Smooth muscle cell (in vitro differentiated cells): ENCODE measurements at regions not wholly inside any gene's neighbourhood (a gene's known extent, or its start where the extent isn't known, plus 50 kb on each side); places are given as distances from the start of the nearest gene placed in this dataset.
"Not testable (repeated sequence)": the region's sequence is repeated elsewhere in the genome, so short reads cannot be mapped to it uniquely, and the experiment has no call there.

Experiments
- DNase-seq: peaks from one replicate; lab custom pipeline; 2025; ENCODE audit not compliant: unreplicated experiment; lab: John Stamatoyannopoulos, UW
- H2AFZ ChIP-seq: fragments of 200-600 bp; sonication (generic); 2 replicates; pipeline ENCODE4 v1.6.0; 2016; ENCODE audit warnings: antibody characterized with exemption, low read depth, mild to moderate bottlenecking
- H3F3A ChIP-seq: fragments of 200-600 bp; sonication (generic); 2 replicates; pipeline ENCODE4 v1.6.0; 2017; ENCODE audit warnings: antibody characterized with exemption, low read depth
- H3K27ac ChIP-seq: fragments of 200-600 bp; sonication (generic); 2 replicates; pipeline ENCODE4 v1.5.1; 2016; ENCODE audit warnings: low read depth, mild to moderate bottlenecking
- H3K27me3 ChIP-seq: fragments of 200-600 bp; sonication (generic); 2 replicates; pipeline ENCODE4 v1.6.1; 2016; ENCODE audit warnings: low read depth, mild to moderate bottlenecking
- H3K36me3 ChIP-seq: fragments of 200-600 bp; sonication (generic); 2 replicates; pipeline ENCODE4 v1.5.1; 2016; ENCODE audit warnings: low read depth
- H3K4me1 ChIP-seq: fragments of 200-600 bp; sonication (generic); 2 replicates; pipeline ENCODE4 v1.5.1; 2016; ENCODE audit warnings: low read depth
- H3K4me2 ChIP-seq: fragments of 200-600 bp; sonication (generic); 2 replicates; pipeline ENCODE4 v1.6.0; 2016; ENCODE audit warnings: mild to moderate bottlenecking
- H3K4me3 ChIP-seq: fragments of 200-600 bp; sonication (generic); 2 replicates; pipeline ENCODE4 v1.5.1; 2016; ENCODE audit warnings: mild to moderate bottlenecking
- H3K79me2 ChIP-seq: fragments of 200-600 bp; sonication (generic); 2 replicates; pipeline ENCODE4 v1.6.0; 2016; ENCODE audit warnings: low read depth, mild to moderate bottlenecking
- H3K9ac ChIP-seq: fragments of 200-600 bp; sonication (generic); 2 replicates; pipeline ENCODE4 v1.6.0; 2016; ENCODE audit warnings: low read depth
- H3K9me3 ChIP-seq: fragments of 200-600 bp; sonication (generic); replicated peaks from 2 replicates; pipeline ENCODE4 v1.5.1; 2016; ENCODE audit warnings: low read depth
- H4K20me1 ChIP-seq: fragments of 200-600 bp; sonication (generic); 2 replicates; pipeline ENCODE4 v1.6.0; 2016; ENCODE audit warnings: low read depth
- WGBS: methylation state at CpG from one replicate; pipeline ENCODE4 v1.1.7; 2016; ENCODE audit warnings: low lambda C conversion rate; 5-methylcytosine and 5-hydroxymethylcytosine counted together
- TF ChIP-seq, protein P1 (sequence below): fragments of 200-600 bp; sonication (generic); IDR thresholded peaks from 2 replicates; pipeline ENCODE4 v1.5.1; 2017; ENCODE audit warnings: borderline replicate concordance, mild to moderate bottlenecking, antibody characterized with exemption; ENCODE audit not compliant: insufficient read depth, poor library complexity, severe bottlenecking

DNA sequence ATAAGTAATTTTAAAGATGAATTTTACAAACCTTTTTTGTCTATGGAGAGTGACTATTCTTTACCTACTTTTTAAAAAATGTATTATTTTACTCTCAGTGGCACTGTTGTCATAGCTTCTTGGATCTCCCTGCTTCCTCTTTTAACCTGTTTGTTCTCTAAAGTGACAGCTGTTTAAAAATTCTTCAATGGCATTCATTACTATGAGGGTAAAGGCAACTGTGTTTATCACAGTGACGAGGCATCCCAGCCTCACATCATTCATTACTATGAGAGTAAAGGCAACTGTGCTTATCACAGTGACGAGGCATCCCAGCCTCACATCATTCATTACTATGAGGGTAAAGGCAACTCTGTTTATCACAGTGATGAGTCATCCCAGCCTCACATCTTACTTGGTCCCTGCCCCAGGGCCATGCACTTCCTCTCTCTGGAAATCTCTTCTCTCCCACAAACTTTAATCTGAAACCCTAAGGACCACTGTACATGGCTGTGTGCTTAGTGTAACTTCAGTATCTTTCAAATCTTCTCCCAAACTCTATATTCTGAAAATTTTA is 101.7 kb upstream of the ZNF717 start:
- H3F3A ChIP-seq, result no peaks in the 10 kb centered on the region
- H3K4me2 ChIP-seq, result no peak overlapping the region
- no peaks in the 10 kb centered on the region for H3K36me3 ChIP-seq
- TF ChIP-seq, protein P1, sequence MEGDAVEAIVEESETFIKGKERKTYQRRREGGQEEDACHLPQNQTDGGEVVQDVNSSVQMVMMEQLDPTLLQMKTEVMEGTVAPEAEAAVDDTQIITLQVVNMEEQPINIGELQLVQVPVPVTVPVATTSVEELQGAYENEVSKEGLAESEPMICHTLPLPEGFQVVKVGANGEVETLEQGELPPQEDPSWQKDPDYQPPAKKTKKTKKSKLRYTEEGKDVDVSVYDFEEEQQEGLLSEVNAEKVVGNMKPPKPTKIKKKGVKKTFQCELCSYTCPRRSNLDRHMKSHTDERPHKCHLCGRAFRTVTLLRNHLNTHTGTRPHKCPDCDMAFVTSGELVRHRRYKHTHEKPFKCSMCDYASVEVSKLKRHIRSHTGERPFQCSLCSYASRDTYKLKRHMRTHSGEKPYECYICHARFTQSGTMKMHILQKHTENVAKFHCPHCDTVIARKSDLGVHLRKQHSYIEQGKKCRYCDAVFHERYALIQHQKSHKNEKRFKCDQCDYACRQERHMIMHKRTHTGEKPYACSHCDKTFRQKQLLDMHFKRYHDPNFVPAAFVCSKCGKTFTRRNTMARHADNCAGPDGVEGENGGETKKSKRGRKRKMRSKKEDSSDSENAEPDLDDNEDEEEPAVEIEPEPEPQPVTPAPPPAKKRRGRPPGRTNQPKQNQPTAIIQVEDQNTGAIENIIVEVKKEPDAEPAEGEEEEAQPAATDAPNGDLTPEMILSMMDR, result no peak
- no peak for DNase-seq
- H3K4me1 ChIP-seq, result no peaks in the 10 kb centered on the region
- no peak overlapping the region for H3K9ac ChIP-seq
- H4K20me1 ChIP-seq, result no peaks in the 10 kb centered on the region
- H3K27me3 ChIP-seq, result no peaks in the 10 kb centered on the region
- 26% methylated on average over 2 of the region's 2 CpGs for WGBS
- no peaks in the 10 kb centered on the region for H3K9me3 ChIP-seq
- no peak overlapping the region for H3K27ac ChIP-seq
- no peak overlapping the region for H3K4me3 ChIP-seq
- no peaks in the 10 kb centered on the region for H3K79me2 ChIP-seq
- no peak overlapping the region for H2AFZ ChIP-seq

DNA sequence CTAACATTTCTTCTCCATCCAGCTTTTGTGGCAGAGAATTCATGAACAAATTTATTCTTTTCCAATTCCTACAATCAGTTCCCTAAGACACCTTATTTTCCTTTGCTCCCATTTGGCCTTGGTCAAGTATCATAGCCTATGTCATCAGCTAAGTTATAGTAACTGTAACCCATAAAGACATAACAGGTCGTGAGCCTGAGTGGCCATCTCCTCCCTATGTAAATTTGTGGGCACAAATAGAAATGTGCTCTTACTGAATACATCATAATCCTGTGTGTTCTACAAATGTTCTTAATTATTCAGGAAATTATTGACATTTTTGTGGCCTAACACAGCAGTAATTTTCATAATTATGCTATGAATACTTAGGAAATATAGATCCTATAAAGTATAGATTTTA is 108.9 kb upstream of the ZNF717 start:
- Histone ChIP-seq H3K79me2 (no peaks in the 10 kb centered on the region), H3K27ac (no peak overlapping the region), H3F3A (no peaks in the 10 kb centered on the region), H3K4me3 (no peak overlapping the region), H3K4me2 (no peak overlapping the region), H2AFZ (no peak overlapping the region), H3K9me3 (no peaks in the 10 kb centered on the region), H3K4me1 (no peaks in the 10 kb centered on the region), H3K36me3 (no peaks in the 10 kb centered on the region), H4K20me1 (no peaks in the 10 kb centered on the region), H3K27me3 (no peaks in the 10 kb centered on the region), H3K9ac (no peak overlapping the region)
- DNase-seq, result no peak
- TF ChIP-seq, protein P1, result no peak
- WGBS, result 70% methylated on average over 1 of the region's 1 CpG

DNA sequence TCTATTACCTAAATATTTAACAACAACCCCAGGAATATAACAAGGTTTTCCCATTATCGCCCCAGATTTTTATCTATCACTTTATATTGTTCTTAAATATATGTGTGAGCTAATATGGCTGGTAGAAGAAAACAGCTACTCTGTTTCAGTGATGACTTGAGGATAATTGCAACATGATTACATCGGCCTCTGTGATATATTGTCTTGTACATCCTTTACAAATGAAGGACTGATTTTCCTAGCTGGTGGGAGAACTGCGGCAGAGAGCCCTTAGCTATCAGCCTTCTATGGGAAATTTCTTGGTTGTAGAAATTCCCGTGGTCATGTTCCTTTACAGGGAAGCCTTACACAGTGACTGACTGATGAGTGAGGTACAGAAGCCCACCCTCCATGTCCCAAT is 110.9 kb upstream of the ZNF717 start:
- no peaks in the 10 kb centered on the region for H3F3A ChIP-seq
- no peak for DNase-seq
- WGBS, result 96% methylated on average over 4 of the region's 4 CpGs
- H3K9me3 ChIP-seq, result no peaks in the 10 kb centered on the region
- H3K27ac ChIP-seq, result no peak overlapping the region
- no peak overlapping the region for H2AFZ ChIP-seq
- H3K4me1 ChIP-seq, result no peaks in the 10 kb centered on the region
- no peak overlapping the region for H3K9ac ChIP-seq
- H3K36me3 ChIP-seq, result no peaks in the 10 kb centered on the region
- no peaks in the 10 kb centered on the region for H4K20me1 ChIP-seq
- H3K4me2 ChIP-seq, result no peak overlapping the region
- TF ChIP-seq, protein P1, result no peak
- H3K79me2 ChIP-seq, result no peaks in the 10 kb centered on the region
- H3K4me3 ChIP-seq, result no peak overlapping the region
- no peaks in the 10 kb centered on the region for H3K27me3 ChIP-seq

DNA sequence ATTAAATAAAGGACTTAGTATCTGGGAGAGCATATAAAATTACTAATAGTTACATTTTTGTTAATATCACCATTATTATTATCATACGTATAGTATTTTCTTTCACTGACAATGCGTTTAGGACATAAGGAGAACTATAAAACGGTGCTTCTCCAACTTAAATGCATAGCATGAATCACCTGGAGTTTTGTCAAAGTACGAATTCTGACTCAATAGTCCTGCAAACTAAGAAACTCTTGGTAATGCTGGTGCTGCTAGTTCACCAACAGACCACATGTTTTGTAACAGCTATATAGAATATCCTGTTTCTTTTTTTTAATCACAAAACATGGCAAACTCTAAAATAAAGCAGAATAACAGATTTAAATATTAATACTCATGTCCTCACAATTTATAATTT is 116.1 kb upstream of the ZNF717 start:
- WGBS, result 85% methylated on average over 4 of the region's 4 CpGs
- not testable (repeated sequence) for DNase-seq, H2AFZ ChIP-seq

More for the DNA sequence above, 116.1 kb upstream of the ZNF717 start:
- not testable (repeated sequence) for H3K4me1 ChIP-seq, H3F3A ChIP-seq, H3K79me2 ChIP-seq, H3K9me3 ChIP-seq, H3K36me3 ChIP-seq, H3K4me3 ChIP-seq, H3K4me2 ChIP-seq, H3K27ac ChIP-seq, H3K27me3 ChIP-seq, H3K9ac ChIP-seq, H4K20me1 ChIP-seq
